HFFc6 (cell line): ENCODE measurements at regions not wholly inside any gene's neighbourhood (a gene's known extent, or its start where the extent isn't known, plus 50 kb on each side); places are given as distances from the start of the nearest gene placed in this dataset.

Experiments used
- DNase-seq: peaks from one replicate; pipeline ENCODE4 v3.0.0-alpha.2; 2018
- H3K27ac Mint-ChIP-seq: 2 replicates; pipeline ENCODE4 v1.8.0; 2020; ENCODE audit warnings: mild to moderate bottlenecking, mixed read lengths
- H3K27me3 Mint-ChIP-seq: 2 replicates; pipeline ENCODE4 v1.8.0; 2021; ENCODE audit warnings: mild to moderate bottlenecking, moderate library complexity, mixed read lengths; ENCODE audit not compliant: insufficient read depth
- H3K36me3 Mint-ChIP-seq: 2 replicates; pipeline ENCODE4 v1.8.0; 2021; ENCODE audit warnings: low read depth, mixed read lengths
- H3K4me1 Mint-ChIP-seq: 2 replicates; pipeline ENCODE4 v1.8.0; 2020; ENCODE audit warnings: low read depth, mixed read lengths
- H3K4me3 Mint-ChIP-seq: 2 replicates; pipeline ENCODE4 v1.8.0; 2020; ENCODE audit warnings: mild to moderate bottlenecking, moderate library complexity, mixed read lengths
- H3K9me3 Mint-ChIP-seq: 2 replicates; pipeline ENCODE4 v1.8.0; 2020; ENCODE audit warnings: mild to moderate bottlenecking, mixed read lengths
- CTCF ChIP-seq: fragments of 200-600 bp; sonication (generic); IDR thresholded peaks from 2 replicates; pipeline ENCODE4 v1.5.0; 2021; ENCODE audit warnings: antibody characterized with exemption, mild to moderate bottlenecking

- H3K4me3 Mint-ChIP-seq = no peak overlapping the region
- H3K27me3 Mint-ChIP-seq = peaks cover 22% of the 10 kb centered on the region
- no peaks in the 10 kb centered on the region for H3K36me3 Mint-ChIP-seq
- H3K4me1 Mint-ChIP-seq = no peaks in the 10 kb centered on the region
- no peak for TF ChIP-seq CTCF
- DNase-seq = no peak
- no peak overlapping the region for H3K27ac Mint-ChIP-seq
- no peaks in the 10 kb centered on the region for H3K9me3 Mint-ChIP-seq
These were observed 377.3 kb upstream of the ZMIZ1 start for GRCh38 chr10:78691301-78692030.

- H3K36me3 Mint-ChIP-seq = no peaks in the 10 kb centered on the region
- H3K27ac Mint-ChIP-seq = no peak overlapping the region
- no peak overlapping the region for H3K4me3 Mint-ChIP-seq
- peaks cover 23% of the 10 kb centered on the region for H3K27me3 Mint-ChIP-seq
- no peak for TF ChIP-seq CTCF
- no peak for DNase-seq
- H3K4me1 Mint-ChIP-seq = no peaks in the 10 kb centered on the region
- H3K9me3 Mint-ChIP-seq = no peaks in the 10 kb centered on the region
These were observed 376.7 kb upstream of the ZMIZ1 start for GRCh38 chr10:78692071-78692470.

- Mint-ChIP-seq H3K27me3 (peaks cover 21% of the 10 kb centered on the region), H3K36me3 (no peaks in the 10 kb centered on the region), H3K27ac (no peak overlapping the region), H3K9me3 (no peaks in the 10 kb centered on the region), H3K4me1 (peaks cover 12% of the 10 kb centered on the region), H3K4me3 (no peak overlapping the region)
- TF ChIP-seq CTCF = no peak
- no peak for DNase-seq
These were observed 372.9 kb upstream of the ZMIZ1 start for GRCh38 chr10:78695846-78696245.

- H3K4me3 Mint-ChIP-seq = no peak overlapping the region
- peaks cover 20% of the 10 kb centered on the region for H3K4me1 Mint-ChIP-seq
- H3K9me3 Mint-ChIP-seq = no peaks in the 10 kb centered on the region
- H3K27me3 Mint-ChIP-seq = peaks cover 24% of the 10 kb centered on the region
- no peak for TF ChIP-seq CTCF
- H3K36me3 Mint-ChIP-seq = no peaks in the 10 kb centered on the region
- no peak overlapping the region for H3K27ac Mint-ChIP-seq
- DNase-seq = no peak
These were observed 371.9 kb upstream of the ZMIZ1 start for GRCh38 chr10:78696791-78697395.

- Mint-ChIP-seq H3K27me3 (peaks cover 20% of the 10 kb centered on the region; the same call in 1 of the 2 replicates), H3K4me3 (no peak overlapping the region), H3K36me3 (no peaks in the 10 kb centered on the region), H3K27ac (no peak overlapping the region), H3K9me3 (no peaks in the 10 kb centered on the region), H3K4me1 (peaks cover 20% of the 10 kb centered on the region)
- no peak for TF ChIP-seq CTCF
- DNase-seq = no peak
These were observed 368.8 kb upstream of the ZMIZ1 start for GRCh38 chr10:78699971-78700370.
